ENCODE measurements at regions not wholly inside any gene's neighbourhood (a gene's known extent, or its start where the extent isn't known, plus 50 kb on each side); places are given as distances from the start of the nearest gene placed in this dataset.

DNA sequence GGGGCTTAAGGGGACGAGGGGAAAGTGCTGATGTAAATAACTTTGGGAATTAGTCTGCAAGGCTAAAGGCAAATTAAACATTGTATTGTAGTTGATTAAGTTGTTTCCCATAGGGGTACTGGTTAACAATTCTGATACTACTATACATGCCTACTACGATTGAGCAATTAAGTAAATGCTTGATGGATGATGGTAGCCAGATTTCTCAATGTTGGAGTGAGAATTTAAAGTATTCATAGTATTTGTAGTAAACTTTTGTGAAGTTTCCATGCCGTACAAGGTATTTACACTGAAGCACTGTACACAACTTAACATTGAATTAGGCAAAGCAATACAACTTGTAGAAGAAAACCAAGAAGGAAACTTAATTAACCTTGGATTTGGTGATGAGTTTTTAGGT lies 852.3 kb downstream of the QKI start:
- intact Hi-C loops (cut with DNase I), result no loop called here
- ATAC-seq, result no peak
- no peak for DNase-seq (ENCODE audit: missing footprints)

GRCh38 chr6:164262348-164262747 lies 847.8 kb downstream of the QKI start:
- intact Hi-C loops (cut with DNase I), result no loop called here
- ATAC-seq, result no peak
- DNase-seq (ENCODE audit: missing footprints), result no peak

- DNase-seq (ENCODE audit: missing footprints), result no peak
- intact Hi-C loops (cut with DNase I), result no loop called here
- ATAC-seq, result no peak
These were observed 843.9 kb downstream of the QKI start for GRCh38 chr6:164258421-164258820.

GRCh38 chr6:164252948-164253347 lies 838.4 kb downstream of the QKI start:
- no peak for ATAC-seq
- intact Hi-C loops (cut with DNase I), result no loop called here
- no peak for DNase-seq (ENCODE audit: missing footprints)

DNA sequence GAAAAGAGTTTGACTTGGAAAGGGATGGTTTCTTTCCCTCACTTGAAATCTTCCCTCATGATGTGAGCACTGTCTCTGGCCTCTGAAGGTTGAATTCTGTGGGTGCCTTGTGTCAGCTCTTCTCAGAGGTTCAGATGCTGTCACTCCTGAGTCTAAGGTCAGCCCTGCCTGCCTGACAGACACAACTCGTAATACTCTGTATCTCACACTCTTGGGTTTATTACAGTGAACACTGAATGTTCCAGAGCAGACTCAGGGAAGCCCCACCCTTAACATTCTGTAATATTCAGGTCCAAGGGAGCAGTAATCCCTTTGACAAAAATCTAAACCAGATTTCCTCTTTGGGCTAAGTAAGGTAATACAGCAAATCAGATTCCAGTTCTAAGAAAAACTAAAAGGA lies 837.8 kb downstream of the QKI start:
- no peak for DNase-seq (ENCODE audit: missing footprints)
- no peak for ATAC-seq
- intact Hi-C loops (cut with DNase I), result no loop called here

GRCh38 chr6:164247106-164247505 lies 832.6 kb downstream of the QKI start:
- ATAC-seq, result no peak
- intact Hi-C loops (cut with DNase I), result no loop called here
- DNase-seq (ENCODE audit: missing footprints), result no peak

GRCh38 chr6:164246082-164246481 lies 831.6 kb downstream of the QKI start:
- intact Hi-C loops (cut with DNase I), result no loop called here
- ATAC-seq (no peak), DNase-seq (ENCODE audit: missing footprints) (no peak)

DNA sequence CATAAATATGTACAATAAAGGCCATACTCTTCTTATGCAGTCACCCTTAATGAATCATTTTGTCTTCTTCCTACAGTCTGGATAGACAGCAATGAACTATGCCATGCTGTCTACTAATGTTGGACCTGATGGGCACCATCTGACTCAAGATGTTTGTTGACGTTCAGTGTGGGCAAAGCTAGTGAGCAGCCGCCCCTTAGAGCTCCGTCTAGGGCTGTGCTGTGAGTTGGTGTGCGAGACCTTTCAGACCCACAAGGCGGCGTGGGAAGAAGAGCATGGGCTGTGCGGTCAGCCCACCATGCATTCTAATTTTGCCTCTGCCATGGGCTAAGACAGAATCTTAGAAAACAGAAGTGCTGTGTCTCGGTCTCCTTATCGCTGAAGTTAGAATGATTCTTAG lies 829.4 kb downstream of the QKI start:
- intact Hi-C loops (cut with DNase I), result no loop called here
- ATAC-seq (no peak), DNase-seq (ENCODE audit: missing footprints) (no peak)

GRCh38 chr6:164243012-164243610 lies 828.6 kb downstream of the QKI start:
- no peak for ATAC-seq
- intact Hi-C loops (cut with DNase I), result no loop called here
- peak; percentile 54 for DNase-seq (ENCODE audit: missing footprints)

DNA sequence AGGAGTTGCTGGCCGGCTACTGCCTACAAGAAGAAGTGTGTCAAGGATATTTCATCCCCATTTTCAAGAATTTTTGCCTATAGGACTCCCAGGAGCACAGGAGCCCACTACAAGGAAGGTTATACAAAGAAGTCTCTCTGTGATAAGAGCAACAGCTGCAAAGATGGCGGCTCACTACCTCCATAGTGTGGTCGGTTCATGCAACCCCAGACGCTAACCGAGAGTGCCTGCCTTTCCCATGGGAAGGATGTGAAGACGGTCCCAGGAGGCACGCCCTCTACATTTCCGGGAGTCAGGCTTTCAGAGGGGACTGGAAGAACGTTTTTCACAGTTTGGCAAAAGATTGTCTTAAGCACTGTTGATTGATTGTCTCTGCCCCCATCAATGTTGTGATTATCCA lies 816.3 kb downstream of the QKI start:
- intact Hi-C loops (cut with DNase I), result no loop called here
- ATAC-seq, result no peak

GRCh38 chr6:164230259-164230658 lies 815.7 kb downstream of the QKI start:
- no peak for ATAC-seq

More for the DNA sequence above, 816.3 kb downstream of the QKI start:
- no peak for DNase-seq (ENCODE audit: missing footprints)

DNA sequence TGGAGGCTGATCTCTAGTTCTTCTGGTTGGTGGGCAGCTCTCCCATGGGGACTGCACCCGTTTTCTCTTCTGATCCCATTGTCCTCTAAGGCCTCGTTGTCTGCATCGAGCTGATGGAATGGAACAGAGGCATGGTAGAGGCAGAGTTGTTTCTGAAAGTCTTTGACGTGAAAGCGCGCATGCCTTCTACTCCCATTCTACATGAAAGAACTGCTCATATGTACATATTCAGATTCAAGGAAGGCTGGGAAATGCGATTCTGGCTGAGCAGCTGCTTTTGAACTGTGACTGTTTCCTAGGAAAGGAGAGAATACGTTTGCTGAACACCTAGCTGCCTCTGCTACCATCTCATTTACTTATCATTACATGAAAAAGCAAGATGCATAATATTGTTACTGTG lies 815.2 kb downstream of the QKI start:
- ATAC-seq (no peak), DNase-seq (ENCODE audit: missing footprints) (no peak)
- intact Hi-C loops (cut with DNase I), result no loop called here

More at GRCh38 chr6:164230259-164230658, 815.7 kb downstream of the QKI start:
- DNase-seq (ENCODE audit: missing footprints), result no peak
- intact Hi-C loops (cut with DNase I), result no loop called here

DNA sequence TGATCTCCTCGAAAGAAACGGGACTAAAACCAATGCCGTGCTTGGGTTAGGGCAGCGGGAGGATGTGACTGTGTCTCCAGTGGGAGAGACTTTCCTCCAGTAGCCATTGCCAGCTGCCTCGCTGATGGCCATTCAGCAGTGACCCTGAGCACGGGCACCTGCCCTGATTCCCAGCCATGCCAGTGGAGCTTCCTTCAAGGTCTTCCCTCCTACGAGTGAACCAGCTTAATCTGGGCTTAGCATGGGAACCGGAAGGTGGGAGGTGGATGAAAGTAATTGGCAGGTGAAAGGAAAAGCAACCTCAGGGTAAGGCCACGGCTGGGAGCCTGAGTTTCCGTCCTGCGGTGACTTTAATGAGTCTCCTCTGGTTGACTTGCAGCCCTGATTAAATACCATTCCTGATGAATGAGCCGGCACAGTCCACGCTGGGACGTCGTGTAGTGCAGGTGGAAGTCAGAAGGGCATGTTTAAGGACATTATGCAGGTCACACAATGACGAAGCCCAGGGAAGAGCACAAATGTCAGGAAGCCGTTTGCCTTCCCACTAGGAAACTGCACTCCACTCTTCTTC lies 813.5 kb downstream of the QKI start:
- ATAC-seq (no peak), DNase-seq (ENCODE audit: missing footprints) (no peak)
- intact Hi-C loops (cut with DNase I), result no loop called here

DNA sequence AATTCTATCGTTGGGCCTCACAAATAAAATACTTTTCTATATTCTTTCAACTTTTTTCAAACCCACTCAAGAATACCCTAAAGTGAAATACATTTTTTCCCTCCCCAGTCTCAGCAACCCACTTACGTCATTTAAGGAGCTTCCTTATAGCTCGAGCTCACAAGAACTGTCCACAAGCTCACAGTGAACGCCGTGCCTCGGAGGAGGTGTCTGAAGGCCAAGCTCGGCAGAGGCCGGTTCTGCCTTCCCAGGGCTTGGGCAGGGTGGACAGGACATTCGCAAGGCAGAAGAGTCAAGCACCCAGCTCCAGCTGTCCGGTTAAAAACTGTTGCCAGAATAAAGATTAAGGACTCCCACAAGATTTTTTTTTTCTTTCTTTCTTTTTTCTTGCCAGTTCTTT lies 802.3 kb downstream of the QKI start:
- ATAC-seq, result peak; percentile 76
- no peak for DNase-seq (ENCODE audit: missing footprints)

DNA sequence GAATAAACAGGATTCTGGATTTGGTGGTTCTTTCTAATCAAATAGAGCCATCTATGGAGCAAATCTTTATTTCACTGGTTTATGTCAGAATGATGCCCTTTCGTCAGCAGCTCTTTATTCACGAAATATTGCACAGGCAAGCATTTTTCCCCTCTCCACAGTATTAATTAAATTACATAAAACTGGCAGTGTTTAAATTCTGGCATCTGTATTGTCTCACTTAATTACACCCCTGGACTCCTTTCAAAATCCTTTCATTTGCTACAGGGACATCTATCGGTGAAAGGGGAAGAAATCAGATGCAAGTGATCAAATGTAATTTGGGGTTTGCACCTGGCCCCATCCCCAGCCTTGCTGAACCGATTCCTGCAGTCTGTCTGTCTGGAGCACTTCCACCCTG lies 801.9 kb downstream of the QKI start:
- intact Hi-C loops (cut with DNase I), result no loop called here
- ATAC-seq (peak; percentile 48), DNase-seq (ENCODE audit: missing footprints) (no peak)

More for the DNA sequence above, 802.3 kb downstream of the QKI start:
- intact Hi-C loops (cut with DNase I), result no loop called here

DNA sequence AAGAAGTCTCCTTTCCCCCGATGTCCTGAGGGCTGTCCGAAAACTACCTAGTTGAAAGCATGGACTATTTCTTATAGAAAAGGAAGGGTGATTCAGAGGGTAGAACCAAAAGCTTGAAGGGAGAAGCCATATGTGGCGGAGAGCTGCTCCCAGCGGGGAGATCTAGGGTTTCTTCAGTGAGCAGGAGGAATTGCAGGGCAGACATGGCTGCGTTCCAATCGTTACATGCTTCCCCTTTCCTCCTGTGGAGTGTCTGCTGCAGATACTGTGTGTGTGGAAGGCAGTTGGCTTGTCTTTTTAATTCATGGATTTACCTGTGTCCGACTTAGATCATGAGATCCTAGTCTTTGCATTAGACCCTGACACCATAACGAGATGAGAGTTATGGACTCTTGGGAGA lies 799.5 kb downstream of the QKI start:
- ATAC-seq (no peak), DNase-seq (ENCODE audit: missing footprints) (no peak)
- intact Hi-C loops (cut with DNase I), result no loop called here

DNA sequence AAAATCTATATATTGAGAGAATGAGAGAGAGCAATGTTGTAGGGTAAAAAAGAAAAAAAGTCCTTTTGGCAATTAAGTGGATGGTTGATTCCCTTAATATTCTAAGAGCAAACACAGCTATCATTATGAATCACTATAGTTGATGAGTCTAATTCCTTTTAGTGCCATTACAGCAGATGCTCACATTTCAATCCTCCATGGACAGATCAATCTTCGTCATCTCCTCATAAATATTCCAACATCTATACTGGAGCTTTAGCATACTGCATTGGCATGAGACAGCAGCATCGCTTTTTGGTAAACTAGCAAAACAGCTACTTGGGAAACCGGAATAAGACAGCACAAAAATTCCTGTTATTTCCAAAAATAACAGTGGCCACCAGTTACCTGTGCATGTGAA lies 796.7 kb downstream of the QKI start:
- DNase-seq (ENCODE audit: missing footprints) (no peak), ATAC-seq (no peak)
- intact Hi-C loops (cut with DNase I), result no loop called here

DNA sequence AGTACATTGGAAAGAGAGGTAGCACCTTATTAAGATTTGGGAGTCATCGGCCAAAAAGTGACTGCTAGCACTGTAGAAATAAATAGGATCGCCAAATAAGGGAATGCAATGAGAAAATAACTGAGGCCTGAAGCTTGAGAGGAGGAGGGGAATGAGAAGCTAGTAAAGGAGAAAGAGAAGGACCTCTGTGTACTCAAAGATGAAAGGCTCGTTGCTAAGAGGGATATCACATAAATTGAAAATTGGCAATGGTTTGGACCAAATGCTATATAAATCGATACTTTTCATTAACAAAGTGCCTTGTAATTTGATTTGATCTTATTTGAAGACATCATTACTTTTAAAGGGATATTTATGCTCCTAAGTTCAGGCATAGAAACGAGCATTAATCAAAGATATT lies 796.3 kb downstream of the QKI start:
- no peak for DNase-seq (ENCODE audit: missing footprints)
- intact Hi-C loops (cut with DNase I), result no loop called here
- no peak for ATAC-seq

GRCh38 chr6:164210323-164210722 lies 795.8 kb downstream of the QKI start:
- ATAC-seq (no peak), DNase-seq (ENCODE audit: missing footprints) (no peak)
- intact Hi-C loops (cut with DNase I), result no loop called here

- intact Hi-C loops (cut with DNase I), result no loop called here
- DNase-seq (ENCODE audit: missing footprints) (no peak), ATAC-seq (no peak)
These were observed 793.9 kb downstream of the QKI start for GRCh38 chr6:164208371-164208770.

DNA sequence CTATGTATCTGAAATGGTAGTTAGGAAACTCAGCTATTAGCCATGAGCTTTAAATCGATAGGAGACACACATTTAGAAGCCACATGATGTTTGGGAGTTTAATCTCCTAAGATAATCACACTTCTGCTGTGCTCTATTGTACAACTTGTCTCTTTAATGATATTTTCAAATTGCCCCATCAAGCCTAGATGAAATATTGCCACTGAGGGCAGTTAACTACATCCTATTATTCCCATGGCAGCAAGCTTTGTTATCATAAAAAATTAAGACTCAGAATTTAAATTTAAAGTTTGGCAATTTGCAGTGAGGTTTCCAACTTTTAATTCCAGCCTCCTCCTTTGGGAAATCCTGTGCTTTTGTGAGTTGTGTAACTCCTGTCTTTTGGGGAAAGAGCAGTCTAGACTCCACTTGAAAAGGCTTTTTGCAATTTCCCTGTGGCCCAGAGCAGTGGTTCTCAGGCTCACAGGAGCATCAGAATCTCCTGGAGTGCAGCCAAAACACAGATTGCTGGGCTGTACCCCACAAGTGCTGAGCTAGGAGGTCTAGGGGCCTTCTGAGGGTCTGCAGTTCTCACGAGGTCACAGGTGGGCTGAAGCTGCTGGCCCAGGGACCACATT lies 792.4 kb downstream of the QKI start:
- intact Hi-C loops (cut with DNase I), result no loop called here
- ATAC-seq (peak; percentile 83), DNase-seq (ENCODE audit: missing footprints) (no peak)
